HG03457 (cell line): ENCODE measurements at regions not wholly inside any gene's neighbourhood (a gene's known extent, or its start where the extent isn't known, plus 50 kb on each side); places are given as distances from the start of the nearest gene placed in this dataset.

Experiments
- ATAC-seq: cut with Tn5 transposase; IDR thresholded peaks from one replicate; pipeline ENCODE4 v1.9.1; 2021; ENCODE audit warnings: moderate number of reproducible peaks; ENCODE audit not compliant: unreplicated experiment

DNA sequence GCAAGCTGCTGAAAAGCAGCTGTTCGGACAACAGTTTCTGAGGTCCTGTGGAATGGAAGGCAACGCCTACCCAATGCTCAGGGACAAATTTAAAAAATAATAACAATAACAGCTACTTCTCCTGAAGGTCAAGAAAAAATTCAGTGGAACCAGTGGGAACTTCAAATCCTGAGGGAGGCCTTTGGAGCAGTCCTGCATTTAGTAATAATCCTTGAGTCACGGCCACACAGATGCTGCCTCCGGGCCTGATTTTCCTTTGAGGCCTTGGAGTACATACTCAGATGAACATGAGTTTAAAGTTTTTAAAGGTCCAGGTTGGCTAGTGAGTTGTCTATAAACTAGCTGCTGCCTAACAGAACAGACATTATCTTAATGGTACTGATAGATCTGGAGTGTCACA lies 268.0 kb downstream of the MSRB3 start:
- no peak for ATAC-seq

GRCh38 chr12:65556676-65557437 lies 267.4 kb upstream of the HMGA2 start:
- ATAC-seq = peak; percentile 97

DNA sequence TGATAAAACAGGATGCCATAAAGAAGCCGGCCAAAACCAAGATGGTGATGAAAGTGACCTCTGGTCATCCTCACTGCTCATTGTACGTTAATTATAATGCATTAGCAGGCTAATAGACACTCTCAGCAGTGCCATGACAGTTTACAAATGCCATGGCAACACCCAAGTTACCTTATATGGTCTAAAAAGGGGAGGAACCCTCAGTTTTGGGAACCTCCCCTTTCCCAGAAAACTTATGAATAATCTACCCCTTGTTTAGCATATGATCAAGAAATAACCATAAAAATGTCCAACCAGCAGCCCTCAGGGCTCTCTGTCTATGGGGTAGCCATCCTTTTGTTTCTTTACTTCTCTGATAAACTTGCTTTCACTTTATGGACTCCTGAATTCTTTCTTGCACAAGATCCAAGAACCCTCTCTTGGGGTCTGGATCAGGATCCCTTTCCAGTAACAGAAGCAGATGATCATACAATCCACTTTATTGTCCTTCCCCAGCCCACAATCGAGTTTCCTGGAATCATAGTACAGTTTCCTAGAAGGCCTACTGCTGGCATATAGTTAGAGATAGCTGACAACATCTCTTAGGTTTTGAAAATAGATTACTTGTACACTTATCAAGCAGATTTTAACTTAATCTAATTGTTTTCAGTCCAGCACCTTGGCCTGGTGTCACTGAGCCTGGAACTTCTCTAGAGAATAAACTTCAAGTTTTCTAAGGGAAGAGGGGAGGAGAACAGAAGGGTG lies 266.7 kb upstream of the HMGA2 start:
- ATAC-seq = no peak

DNA sequence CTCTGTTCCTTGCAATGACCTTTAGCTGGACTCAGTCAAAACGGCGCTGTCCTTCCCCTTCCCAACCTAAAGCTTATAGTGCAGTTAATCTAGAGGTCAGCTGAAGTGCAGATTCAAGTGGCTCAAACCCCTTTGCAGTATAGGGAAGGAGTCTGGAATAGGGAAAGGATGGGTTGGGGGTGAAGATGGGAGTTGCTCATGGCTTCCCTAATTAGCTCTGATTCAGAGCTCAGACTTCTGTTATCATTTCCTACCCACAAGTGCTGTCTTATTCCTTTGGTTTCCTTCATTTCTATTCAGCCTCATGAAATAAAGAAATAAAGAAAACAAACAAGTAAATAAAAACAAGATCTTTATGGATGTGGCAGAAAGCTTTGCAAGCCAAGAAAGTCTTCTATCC lies 264.0 kb upstream of the HMGA2 start:
- ATAC-seq = no peak

- no peak for ATAC-seq
Measured at GRCh38 chr12:65561798-65562382, 262.4 kb upstream of the HMGA2 start.

DNA sequence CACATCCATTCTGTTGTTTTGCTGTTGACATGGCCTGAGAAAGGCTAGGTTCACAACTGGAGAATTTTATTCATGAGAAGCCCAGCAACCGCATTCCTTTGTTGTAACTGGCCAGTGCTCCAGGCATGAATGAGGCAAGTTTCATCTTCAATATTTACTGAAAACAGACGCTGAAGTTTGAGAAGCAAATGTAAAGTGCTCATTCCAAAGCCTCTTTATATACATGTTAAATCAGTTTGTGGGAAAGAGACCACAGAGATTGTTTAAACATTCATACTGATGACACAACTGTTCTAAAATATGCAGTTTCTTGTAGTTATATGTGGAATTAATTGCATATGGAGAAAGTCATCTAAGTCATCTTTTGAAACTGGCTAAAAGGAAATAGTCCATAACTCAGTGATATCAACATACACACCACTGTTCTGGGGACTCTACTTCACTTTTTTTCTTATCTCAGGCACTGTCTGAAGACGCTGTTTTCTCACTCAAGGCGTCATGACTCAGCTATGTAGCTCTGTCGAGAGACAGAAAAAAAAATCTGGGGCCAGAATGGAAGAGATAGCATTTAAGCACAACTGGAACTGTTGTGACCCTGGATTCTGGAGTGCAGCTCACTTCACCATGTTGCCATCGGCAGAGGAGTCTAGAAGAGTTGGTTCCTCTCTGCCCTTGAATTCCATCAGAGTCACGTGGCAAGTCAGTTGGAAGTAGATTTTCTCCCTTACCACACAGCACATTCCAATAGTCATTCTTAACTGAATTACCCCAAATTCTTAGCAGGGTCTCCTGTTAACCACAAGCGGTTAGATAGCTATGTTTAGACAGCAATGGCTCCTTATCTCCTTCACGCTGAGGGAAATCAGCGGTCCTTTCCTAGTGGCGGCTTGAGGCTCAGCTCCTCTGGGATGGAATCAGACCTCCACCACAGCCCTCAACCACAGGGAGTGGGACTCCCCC lies 258.4 kb upstream of the HMGA2 start:
- no peak for ATAC-seq

- ATAC-seq = no peak
Measured at GRCh38 chr12:65566751-65567150, 257.5 kb upstream of the HMGA2 start.

GRCh38 chr12:65567820-65568219 lies 256.5 kb upstream of the HMGA2 start:
- ATAC-seq = no peak

DNA sequence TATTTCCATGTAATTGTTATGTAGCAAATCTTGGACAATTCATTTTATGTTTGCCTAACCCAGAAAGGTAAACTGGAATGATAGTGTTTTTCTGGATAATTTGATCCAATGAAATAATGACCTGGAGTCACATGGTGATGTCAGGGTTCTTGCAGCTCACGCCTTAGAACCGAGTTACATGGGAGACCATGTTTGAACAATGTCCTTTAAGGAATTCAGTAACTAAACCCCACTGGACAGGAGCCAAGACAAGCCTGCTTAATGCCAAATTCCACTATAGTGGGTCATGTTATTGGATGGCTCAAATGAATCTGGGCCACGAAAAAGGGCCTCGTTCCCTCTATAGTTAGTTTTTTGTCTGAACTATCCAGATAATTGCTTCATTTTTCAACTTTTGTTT lies 255.8 kb upstream of the HMGA2 start:
- no peak for ATAC-seq

DNA sequence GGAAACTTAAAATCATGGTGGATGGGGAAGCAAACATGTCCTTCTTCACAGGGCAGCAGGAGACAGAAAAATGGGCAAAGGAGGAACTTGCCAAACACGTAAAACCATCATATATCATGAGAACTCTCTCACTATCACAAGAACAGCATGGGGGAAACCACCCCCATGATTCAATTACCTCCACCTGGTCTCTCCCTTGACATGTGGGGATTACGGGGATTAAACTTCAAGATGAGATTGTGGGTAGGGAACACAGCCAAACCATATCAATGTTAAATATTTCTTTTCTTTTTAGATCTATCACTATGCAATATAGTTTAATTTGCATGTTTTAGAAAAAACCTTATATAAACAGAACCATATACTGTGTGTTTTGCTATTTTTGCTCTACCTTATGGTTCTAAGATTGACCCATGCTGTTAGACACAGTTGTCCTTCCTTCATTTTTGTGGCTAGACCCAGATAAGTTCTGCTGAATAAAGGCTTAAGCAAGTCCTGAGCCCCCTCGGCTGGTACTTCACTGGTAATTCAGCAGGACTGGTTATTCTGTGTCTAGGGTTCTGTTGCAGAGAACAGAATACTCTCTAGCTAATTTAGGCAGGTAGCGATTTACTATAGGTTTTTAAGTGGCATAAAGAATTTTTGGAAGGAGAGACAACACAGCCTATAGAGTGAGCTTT lies 253.7 kb upstream of the HMGA2 start:
- no peak for ATAC-seq

GRCh38 chr12:65574867-65575266 lies 249.4 kb upstream of the HMGA2 start:
- ATAC-seq = no peak

DNA sequence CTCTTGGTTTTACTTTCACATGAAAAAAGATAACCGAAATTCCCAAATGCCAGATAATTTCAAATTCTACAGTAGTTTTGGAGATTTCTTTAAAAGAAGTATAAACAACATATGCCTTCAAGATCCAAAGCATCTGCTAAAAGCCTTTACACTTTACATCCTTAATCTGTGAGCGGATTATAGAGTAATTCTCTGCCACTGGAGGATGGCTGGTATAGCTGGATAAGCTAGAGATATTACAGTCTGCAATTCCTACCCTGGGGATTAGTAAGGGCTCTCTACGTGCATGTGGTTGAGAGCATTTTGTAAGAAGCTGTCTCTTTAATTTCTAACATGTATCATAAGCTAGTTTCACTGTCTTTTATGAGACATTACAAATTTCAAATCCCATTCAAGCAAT lies 240.3 kb upstream of the HMGA2 start:
- ATAC-seq = no peak

DNA sequence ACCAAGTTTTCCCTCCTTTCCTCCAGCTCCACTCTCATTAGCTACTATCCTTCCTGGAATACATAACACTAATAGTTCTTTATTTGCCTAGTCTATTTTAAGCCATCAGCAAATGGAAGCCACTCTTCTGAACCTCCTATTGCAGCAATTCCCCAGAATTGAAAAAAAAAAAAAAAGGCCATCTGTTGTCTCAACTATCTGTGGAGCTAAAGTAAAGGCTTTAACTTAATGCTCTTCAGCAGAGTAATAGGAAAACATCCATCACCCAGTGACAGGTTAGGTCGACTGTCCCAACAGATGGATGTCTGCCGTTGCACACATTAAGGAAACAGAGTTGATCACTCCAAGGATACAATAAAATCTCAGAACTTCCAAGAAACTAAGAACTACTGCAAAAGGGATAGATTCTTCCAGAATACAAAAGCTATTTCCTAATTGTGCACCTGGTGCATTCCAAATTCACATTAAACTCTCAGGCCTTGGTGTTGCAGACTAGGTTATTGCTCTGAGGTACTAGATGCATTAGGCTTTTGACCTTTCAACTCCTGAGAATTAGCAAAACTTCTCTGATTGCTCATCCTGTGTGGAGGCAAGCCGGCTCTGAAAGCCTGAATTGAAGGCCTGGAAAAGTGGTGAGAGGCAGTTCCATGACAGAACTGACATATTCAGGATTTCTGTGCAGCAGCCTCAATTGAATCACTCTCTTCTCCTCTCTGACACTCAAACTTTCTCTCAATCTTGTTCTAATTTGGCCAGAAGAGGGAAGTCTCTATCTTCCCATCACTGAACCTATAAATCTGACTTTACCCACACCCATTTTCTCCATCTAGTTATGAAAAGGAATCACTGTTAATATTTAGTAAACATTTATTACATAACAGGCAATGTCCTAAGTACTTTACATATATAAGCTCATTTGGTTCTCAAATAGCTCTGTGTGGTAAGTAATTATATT lies 238.4 kb upstream of the HMGA2 start:
- ATAC-seq = no peak

- no peak for ATAC-seq
Measured at GRCh38 chr12:65586796-65587195, 237.5 kb upstream of the HMGA2 start.

DNA sequence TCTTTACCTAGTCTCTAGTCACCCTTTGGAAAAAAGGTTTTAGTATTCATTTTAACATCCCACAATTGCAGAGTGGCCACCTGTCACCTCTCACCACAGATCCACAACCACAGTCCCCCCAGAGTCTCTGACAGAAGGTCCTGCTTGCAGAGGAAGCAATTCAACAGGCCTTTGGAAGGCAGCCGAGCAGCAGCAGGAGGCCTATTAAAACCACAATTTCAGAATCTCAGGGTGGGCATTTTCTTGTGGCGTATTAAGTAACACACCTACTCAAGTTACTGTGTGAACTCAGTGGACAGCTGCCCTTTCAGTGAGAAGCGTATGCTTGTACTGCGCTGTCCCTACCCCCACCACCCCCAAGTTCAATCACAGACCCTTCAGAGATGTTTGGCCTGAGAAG lies 234.0 kb upstream of the HMGA2 start:
- ATAC-seq = no peak

- no peak for ATAC-seq
Measured at GRCh38 chr12:65592416-65592815, 231.9 kb upstream of the HMGA2 start.

- ATAC-seq = no peak
Measured at GRCh38 chr12:65593239-65593701, 231.0 kb upstream of the HMGA2 start.

- no peak for ATAC-seq
Measured at GRCh38 chr12:65594409-65594808, 229.9 kb upstream of the HMGA2 start.

GRCh38 chr12:65595016-65595560 lies 229.2 kb upstream of the HMGA2 start:
- ATAC-seq = no peak
